ENCODE measurements at regions not wholly inside any gene's neighbourhood (a gene's known extent, or its start where the extent isn't known, plus 50 kb on each side); places are given as distances from the start of the nearest gene placed in this dataset.

- no peak for TF ChIP-seq CTCF (optimal IDR thresholded peaks at IDR 0.05 in 1 of 3, IDR thresholded peaks at IDR 0.05 in 1 of 3, conservative IDR thresholded peaks at IDR 0.05 in 1 of 3; ENCODE audit: extremely low read depth in 1 of 3, insufficient read depth in 2 of 3, low read length in 3 of 3)
- TF ChIP-seq EZH2 (IDR thresholded peaks at IDR 0.05; ENCODE audit: low read length), result no peak
Measured at GRCh38 chr21:24112020-24112419, 1495.3 kb downstream of the MRPL39 start.

Measured in keratinocyte (primary cell).